GM04503 (cell line): ENCODE measurements at regions not wholly inside any gene's neighbourhood (a gene's known extent, or its start where the extent isn't known, plus 50 kb on each side); places are given as distances from the start of the nearest gene placed in this dataset.
A peak's percentile ranks its signal among the peaks of the same experiment; 100 is the strongest.

ENCODE experiments used
- DNase-seq: peaks from one replicate; pipeline ENCODE4 v3.0.0-alpha.2; 2012; ENCODE audit warnings: low read depth

DNA sequence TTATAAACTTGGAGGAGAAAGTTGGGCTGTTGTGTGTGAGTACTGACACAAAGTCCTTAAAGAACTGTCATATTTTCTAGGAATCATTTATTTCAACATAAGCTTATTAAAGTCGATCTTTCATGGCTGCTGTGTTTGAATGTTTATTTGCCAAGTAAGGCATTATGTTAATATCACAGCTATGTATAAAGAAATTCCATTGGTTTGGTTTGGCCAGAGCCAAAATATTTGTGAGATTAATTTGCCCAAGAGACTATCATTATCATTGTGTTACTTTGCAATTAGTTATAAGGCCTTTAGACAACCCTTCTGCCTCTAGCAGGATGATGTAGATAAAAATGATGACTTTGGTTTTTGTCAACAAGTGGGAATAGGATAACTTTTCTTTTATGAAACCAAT is 240.6 kb upstream of the NT5C1B start:
- DNase-seq, result peak; percentile 42

DNA sequence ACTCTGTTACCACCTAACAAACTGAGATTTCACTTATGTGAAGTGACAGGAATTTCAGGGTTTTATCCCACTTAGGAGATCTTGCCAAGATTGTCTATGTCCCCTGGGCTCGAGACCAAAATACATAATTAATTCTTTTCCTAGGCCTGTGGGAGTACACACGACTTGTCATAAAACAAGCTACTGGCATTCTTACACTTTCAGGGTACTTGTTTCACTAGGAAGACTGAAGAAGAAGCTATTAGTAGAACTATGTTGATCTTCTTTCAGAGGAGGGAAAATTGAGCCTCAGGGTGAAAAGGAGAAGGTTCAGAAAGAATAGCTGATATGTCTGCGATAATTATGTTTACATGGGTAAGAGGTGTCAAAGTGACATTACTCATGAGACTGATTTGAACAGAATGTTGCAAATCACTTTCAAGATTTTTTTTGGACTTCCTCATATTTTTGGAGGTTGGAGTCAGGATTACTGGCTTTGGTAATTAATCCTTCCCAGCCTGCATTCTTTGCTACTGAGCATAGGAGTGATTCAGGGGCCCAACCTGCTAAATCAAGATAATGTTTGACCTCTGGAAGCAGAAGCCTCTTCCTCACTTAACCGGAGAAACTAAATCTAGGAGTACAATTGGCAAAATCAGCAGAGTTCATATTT is 240.0 kb upstream of the NT5C1B start:
- peak; percentile 66 for DNase-seq

DNA sequence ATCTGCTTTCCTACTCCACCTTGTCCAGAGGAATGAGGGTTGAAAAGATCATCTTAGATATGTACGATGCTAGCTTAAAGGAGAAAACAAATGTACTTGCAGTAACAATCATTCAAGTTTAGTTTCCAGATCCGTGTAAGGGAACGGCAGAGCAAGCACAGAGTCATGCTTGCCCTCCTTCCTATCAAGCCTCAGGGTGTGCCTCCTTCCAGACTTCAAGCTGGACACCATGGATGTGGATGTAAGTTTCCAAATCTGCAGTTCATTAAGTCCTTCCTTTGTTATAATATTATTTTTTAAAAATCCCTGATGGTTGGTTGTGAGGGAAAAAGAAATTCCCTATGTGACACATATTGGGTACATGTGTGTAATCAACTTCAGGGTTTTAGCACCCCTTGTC is 238.9 kb upstream of the NT5C1B start:
- no peak for DNase-seq

DNA sequence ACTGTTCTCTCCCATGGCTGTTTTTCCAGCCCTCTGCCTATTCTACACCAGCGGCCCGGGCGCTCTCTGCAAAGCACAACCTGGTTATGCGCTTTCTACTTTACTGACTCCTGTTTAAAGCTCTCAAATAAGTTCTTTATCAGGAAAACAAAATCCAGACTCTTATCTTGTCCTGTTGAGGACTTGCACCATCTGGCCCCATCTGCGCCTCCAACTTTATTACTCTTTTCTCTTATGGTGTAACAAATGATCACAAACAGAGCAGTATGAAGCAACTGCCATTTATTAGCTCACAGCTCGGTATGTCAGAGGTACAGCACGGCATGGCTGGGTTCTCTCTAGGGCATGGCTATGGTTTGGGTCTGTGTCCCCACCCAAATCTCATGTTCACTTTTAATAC is 236.5 kb upstream of the NT5C1B start:
- DNase-seq, result no peak

DNA sequence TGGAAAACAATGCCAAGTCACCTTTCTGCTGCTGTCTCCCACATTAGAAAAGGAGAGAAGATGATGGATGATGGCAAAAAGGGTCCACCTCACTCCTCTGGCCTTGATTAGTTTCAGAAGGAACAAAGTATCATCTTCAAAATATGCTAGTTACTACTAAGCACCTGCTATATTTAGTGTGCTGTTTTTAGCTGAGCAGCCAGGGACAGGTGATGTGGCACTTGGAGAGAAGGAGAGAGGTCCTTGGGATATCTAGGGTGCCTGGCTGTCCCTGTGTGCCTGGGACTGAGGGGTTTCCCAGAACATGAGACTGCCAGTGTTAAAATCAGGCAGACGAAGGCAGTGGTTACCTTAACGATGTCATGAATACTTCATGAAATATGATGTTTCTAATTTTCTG is 235.5 kb upstream of the NT5C1B start:
- no peak for DNase-seq

DNA sequence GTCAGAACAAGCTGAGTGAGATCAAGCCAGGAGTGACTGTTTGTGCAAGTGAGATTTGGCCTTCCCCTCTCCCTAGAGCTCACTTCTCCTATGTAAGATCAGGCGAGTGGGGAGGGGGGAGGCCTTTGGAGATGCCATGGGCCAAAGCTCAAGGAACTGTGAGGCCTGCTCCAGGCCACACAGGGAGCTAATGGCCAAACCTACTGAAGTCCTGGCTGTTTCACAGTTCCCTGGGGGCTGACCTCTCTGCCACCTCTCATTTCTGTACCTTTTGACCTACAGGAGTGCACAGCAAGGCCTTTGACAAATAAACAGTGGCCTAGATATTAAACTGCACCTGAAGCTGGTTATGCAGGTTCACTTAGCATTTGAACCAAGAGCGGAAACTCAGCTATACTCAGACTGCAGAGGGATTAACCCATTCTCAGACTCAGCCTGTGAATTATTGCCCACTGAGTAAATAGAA is 235.0 kb upstream of the NT5C1B start:
- no peak for DNase-seq

DNA sequence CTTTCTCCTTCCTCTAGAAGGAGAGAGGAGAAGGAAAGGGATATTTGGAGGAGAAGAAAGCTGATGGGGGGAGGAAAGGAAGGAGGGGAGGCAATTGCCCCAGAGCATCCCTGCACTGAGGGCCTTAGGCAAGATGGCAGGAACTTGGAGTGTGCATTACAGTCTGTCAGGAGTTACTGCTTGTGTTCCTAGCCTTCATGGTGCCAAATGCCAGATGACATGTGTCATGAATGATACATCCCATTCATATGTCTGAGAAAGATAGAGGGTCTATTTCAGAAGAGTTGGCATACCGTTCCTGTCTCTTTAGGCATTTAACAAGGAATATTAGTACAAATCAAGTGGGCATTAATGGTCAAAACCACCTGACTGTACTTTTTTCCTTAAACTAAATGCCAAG is 232.1 kb upstream of the NT5C1B start:
- DNase-seq, result no peak

DNA sequence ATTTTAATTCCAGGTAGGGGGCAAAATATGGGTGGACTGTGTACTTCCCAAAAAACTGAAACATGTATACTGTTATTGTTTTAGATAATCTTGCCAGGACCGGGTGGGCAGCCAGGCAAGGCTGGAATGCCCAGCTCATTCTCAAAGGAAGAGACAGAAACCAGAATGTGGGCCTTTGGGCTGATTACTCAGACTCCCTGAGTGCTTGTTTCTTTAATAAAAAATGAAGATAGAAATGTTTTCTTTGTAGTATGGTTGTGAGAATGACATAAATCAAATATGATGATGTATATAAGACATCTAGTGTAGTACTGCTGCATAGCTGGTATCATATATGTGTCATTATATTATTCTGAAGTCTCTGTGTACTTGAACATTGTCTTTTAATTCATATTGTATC is 231.6 kb upstream of the NT5C1B start:
- no peak for DNase-seq

DNA sequence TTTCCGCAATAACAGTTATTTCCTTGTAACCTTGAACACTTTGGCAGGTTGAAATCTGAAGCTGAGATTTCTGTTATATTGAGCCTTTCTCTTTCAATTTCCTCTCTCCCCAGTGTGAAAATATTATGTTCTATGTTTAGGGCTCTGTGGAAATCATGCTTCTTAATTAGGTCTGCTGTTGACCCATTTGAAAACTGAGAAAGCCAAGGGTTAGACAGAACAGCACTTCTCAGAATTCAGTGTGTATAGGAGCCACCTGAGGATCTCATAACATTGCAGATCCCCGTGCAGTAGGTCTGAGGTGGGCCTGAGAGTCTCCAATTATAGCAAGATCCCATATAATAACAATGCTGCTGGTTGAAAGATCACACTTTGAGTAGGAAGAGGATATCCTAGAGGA is 230.2 kb upstream of the NT5C1B start:
- no peak for DNase-seq

DNA sequence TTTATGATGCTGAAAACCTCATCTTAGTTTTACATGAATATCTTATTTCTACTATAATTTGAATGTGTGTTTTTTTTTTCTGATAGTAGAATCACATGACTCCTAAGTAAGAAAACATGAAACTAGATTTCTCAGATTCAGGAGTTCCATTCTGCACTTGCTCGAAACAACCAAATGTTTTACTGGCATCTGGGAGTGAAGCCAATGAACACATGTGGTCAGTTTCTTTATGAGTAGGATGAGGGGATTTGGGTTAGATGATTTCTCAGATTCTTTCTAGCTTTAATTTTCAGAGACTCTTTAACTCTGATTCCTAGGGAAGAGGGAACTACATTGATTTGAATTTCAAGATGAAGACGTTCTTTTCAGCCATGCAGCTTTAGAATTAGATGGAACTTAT is 225.0 kb upstream of the NT5C1B start:
- no peak for DNase-seq

DNA sequence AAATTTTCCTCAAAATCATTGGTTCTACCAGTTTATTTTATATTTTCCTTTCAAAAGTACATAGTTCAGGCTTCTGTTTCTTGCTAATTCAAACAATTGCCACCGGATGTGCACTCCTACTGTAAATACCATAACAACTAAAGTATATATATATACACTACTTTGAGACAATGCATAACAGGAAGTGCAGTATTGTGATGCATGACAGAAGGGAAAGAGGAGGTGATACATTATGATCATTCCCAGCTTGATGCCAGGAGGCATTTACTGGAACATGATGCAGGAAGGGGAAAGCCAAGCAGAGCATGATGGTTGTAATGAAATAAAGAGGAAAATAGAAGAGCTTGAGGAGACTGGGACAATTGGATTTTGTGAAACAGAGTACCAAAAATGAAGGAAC is 215.2 kb upstream of the NT5C1B start:
- DNase-seq, result no peak

DNA sequence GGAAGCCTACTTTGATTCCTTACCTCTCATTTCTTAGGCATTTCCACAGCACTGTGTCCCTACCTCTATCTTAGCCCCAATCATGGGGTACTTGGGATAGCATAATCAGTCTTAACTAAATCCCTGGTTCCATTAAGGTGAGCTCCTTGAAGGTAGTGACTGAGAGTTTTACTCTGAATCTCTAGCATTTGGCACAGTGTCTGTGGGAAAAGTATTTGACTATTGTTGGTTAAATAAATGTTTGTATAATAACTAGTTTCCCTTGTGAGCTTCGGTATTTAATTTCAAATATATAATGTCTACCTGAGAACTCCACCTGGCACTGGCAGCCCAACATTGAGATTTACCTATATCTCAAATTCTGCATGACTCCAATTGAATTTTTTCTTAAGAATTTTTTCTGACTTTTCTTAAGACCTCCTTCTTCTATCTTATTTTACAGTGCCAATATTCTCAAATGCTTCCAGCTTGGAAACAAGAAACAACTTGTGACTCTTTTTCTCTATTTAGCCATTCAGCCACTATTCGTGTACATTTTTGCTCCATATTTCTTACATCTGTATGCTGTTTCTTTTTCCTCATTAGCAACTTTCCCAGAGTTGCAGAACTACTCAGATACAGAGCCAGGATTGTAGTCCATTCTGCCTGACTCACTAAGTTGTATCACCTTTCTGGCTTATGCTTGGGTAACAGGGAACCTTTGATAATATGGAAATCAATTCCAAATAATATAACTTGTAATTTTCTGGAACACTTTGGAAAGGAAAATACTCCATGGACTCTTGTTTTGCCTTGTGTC is 214.0 kb upstream of the NT5C1B start:
- no peak for DNase-seq

DNA sequence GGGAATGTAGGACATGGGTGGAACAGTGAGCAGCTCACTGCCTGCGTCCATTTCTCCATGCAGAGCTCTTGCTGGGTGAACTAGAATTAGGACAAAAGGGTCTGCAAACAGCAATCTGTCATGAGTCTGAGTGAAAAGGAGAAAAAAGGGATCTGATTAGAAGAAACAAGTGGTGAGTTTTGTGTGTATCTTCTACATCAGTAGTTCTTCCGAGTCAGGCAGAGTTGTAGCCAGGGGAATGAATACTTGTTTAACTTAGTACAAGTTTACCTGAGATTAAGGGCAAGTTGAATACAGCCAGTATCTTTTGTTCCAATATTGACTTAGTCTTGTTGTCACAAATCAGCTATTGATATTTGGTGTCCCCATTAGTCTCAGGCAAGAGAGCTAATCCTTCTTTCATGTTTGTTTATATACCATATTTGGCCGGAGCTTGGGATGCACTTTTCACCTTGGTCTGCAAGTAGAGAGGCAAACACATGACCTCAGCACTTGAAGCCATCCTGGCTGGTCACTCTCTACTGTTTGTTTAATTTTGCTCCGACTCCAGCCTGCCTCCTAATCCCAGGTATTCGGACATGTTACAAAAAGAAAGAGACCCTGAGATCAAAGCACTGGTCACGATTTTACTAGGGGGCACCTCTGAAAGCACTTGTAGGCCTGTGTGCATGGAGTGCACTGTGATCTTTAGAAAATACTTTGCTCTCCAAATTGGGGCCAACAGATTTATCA is 211.0 kb upstream of the NT5C1B start:
- DNase-seq, result no peak

DNA sequence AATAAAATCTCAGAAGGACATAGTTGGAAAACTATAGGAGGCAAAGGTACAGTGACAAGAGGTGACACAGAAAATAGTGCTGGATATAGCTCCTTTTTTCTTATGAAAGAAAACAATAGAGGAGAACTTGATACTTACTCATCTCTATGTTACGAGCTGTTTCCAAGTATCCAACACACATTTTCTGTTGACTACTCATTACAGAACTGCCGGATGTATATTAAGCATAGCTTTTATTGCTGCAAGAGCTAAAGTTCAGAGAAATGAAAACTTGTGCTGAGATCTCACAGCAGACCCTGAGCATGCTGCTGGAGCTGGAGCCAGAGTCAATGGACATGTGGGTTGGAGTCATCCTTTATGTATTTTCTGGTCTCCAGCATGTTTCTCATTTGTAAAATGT is 210.0 kb upstream of the NT5C1B start:
- DNase-seq, result no peak

DNA sequence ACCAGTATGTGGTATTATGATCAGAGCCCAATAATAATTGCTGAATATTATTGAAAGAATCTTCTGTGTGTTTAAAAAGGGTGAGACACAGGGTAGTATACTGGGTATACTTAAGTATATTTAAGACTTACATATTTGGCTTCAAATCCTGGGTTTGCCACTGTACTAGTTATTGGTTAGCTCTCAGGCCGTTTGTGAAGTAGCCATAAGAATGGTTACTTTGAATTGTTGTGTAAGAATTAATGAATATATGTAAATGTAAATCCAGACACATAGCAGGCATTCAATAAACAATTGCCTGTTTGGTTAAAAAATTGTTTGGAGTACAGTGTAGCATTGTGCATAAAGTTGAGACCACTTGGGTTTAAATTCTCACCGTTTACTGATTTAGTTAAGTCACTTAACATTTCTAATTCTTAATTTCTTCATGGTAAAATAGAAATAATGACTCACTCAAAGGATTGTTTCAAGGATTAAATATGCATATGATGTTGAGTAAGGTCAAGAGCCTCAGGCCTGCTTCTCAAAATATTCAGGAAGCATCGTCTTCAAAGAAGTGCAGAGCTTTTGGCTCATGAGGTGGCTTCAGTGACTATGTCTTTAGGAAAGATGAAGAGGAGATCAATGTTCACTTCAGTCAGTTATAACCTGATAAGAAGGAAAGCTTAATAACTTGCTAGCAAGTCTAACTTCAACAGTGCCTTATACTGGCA is 207.9 kb upstream of the NT5C1B start:
- no peak for DNase-seq

DNA sequence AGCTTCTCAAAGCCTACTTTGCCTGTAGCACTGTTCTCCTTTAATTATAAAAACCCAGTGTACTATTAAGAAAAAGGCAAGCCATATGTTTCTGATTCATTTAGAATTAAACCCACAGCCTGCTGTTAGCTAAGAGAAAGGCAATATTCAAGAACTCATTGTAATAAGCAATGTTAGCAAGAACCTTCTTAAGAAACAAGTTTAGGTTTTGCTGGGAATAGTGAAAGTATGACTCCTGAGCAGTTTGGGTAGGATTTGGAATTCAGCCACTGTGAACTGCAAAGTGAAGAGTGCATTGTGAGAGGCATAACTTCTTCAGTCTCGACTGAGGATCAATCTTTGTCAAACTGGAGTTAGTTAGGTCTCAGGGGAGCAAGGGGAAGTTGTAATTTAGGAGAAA is 206.5 kb upstream of the NT5C1B start:
- peak; percentile 11 for DNase-seq

DNA sequence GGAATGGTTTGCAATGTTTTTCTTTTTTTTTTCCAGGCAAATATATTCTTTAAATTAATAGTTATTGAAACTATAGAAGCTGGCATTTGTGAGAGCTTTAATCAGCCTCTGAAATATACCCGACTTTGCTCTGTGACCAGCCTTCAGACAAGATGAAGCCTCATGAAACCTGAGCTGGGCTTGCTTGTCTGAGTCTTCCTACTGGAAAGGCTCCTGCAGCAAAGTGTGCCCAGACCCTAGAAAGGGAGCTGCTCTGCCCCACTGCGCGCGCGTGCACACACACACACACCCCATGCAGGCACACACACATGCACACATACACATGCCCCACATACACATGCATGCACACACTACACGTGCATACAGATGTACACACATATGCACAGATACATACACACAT is 203.3 kb upstream of the NT5C1B start:
- DNase-seq, result no peak

DNA sequence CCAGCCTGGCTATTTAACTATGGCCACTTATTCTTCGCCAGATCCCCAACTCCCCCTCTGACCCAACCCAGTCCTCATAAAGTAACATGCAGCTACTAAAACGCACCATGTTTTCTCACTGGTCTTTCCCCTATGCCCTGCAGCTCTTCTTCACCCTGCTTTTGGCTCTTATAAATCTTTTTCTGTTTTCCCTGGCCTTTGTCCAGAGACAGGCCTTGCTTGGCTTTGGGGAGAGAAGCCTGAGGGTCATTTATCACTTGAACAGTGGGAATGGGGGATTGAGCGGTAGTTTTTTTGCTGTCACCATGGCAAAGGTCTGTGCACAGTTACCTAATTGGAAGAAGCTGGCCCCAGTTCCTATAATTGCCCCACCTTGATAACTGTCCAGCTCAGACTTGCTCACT is 202.9 kb upstream of the NT5C1B start:
- peak; percentile 13 for DNase-seq

DNA sequence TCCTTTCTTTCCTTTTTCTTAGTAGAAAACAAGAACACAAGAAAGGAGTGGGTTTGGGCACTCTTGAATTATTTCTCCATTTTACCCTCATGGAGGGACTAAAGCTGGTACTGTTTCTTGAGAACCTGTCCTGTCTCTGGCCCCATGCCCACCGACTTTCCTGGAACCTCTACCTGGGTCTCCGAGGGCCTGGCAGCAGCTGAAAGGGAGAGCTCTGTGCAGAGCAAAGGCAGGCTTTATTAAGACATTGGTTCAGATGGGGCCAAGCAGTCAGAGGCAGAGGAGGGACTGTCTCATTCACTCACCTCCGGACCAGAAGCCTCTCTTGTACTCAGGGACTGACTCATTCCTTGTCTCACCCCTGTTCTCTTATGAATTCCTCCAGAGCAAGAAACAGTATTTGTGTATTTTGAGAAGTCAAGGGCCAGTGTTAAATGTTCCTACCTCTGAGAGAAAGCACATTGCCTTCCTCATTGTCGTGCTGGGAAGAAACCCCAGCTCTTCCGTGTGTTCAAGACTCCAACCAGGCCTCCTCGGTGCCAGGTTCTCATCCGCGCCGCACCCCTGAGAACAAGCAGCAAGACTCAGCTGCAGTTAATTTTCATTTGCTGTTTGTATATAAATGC is 201.9 kb upstream of the NT5C1B start:
- no peak for DNase-seq

DNA sequence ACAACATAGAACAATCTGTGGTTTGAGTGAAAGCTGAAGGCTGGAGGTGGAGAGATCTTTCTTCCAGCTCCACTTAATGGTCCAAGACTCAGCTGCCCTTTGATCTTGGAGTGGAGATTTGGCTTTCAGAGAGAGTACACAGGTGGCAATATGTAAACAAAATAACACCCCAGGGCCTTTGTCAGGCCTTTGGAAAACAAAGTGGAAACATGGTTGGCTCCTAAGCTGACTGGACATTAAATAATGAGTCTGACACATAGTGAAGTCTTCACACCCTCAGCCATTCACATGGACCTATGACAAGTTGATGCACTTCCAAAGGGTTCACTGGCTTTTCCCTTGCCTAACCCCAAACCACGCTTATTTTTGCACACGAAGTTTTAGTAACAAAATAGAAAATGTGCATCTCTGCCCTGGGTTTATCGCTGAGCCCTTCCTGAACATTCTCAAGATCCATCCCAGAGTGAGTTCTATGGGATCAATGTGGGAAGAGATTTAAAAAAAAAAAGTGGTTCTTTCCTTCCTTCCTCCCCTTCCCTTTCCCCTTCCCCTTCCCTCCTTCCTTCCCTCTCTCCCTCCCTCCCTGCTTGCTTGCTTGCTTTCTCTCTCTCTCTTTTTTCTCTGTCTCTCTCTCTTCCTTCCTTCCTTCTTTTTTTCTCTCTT is 201.3 kb upstream of the NT5C1B start:
- DNase-seq, result no peak

DNA sequence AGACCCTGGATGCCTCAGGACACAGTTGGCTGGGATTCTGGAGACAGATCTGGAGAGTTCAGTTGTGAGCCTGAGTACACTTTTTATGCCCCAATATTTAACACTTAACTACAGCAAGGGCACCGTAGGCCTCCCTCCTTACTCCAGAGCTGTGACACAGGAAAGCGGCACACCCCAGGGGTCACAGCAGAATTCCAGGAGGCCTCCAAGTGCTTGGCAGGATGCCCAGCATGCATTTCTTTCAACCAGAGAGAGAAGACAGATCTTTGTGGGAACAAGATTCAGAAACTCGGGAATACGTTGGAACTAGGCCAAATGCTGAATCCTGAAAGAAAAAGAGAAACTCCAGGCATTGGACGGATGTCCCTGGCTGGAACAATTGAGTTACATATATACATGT is 199.2 kb upstream of the NT5C1B start:
- DNase-seq, result no peak

DNA sequence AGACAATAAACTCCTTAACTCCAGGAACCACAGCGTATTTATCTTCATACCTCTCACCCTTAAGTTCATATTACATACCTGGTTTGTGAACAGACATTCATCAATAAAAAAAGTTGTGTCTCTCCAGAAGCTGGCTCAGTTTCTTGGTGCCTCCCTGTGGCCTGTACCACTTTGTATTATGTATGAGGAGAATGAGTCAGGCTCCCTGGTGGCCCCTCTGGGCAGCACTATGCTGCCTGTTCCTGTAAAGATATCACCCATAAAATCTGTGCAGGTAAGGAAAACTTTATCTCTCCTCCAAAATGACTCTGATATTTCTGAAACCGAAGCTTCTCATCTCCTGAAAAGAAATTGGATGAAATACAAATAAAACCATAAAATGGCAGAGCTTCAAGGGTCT is 198.4 kb upstream of the NT5C1B start:
- DNase-seq, result no peak
